NCI-H2029 treated with DMSO at 0.1 percent for 48 hours (cell line): ENCODE measurements at regions not wholly inside any gene's neighbourhood (a gene's known extent, or its start where the extent isn't known, plus 50 kb on each side); places are given as distances from the start of the nearest gene placed in this dataset.
"Not testable (repeated sequence)": the region's sequence is repeated elsewhere in the genome, so short reads cannot be mapped to it uniquely, and the experiment has no call there.

Source experiments
- DNase-seq: peaks from one replicate; lab custom pipeline; 2025; lab: John Stamatoyannopoulos, UW

- DNase-seq: no peak
Measured at GRCh38 chr14:88929656-88930436, 105.4 kb downstream of the TTC8 start.

- DNase-seq: no peak
Measured at GRCh38 chr14:88931321-88932110, 107.1 kb downstream of the TTC8 start.

GRCh38 chr14:88933191-88933590, 108.7 kb downstream of the TTC8 start:
- no peak for DNase-seq

- DNase-seq: no peak
Measured at GRCh38 chr14:88934351-88934806, 109.9 kb downstream of the TTC8 start.

- DNase-seq: no peak
Measured at GRCh38 chr14:88935083-88935482, 110.6 kb downstream of the TTC8 start.

- no peak for DNase-seq
Measured at GRCh38 chr14:88937706-88938105, 113.3 kb downstream of the TTC8 start.

GRCh38 chr14:88940671-88941070, 116.2 kb downstream of the TTC8 start:
- no peak for DNase-seq

GRCh38 chr14:88941414-88941813, 117.0 kb downstream of the TTC8 start:
- no peak for DNase-seq

GRCh38 chr14:88947646-88948598, 123.5 kb downstream of the TTC8 start:
- DNase-seq: no peak

GRCh38 chr14:88950069-88950468, 125.6 kb downstream of the TTC8 start:
- no peak for DNase-seq

- DNase-seq: no peak
Measured at GRCh38 chr14:88951370-88951769, 126.9 kb downstream of the TTC8 start.

- no peak for DNase-seq
Measured at GRCh38 chr14:88952901-88953300, 128.4 kb downstream of the TTC8 start.

- no peak for DNase-seq
Measured at GRCh38 chr14:88955455-88955854, 131.0 kb downstream of the TTC8 start.

- no peak for DNase-seq
Measured at GRCh38 chr14:88960496-88960895, 136.0 kb downstream of the TTC8 start.

- DNase-seq: no peak
Measured at GRCh38 chr14:88961214-88961613, 136.8 kb downstream of the TTC8 start.

- DNase-seq: no peak
Measured at GRCh38 chr14:88962356-88962755, 137.9 kb downstream of the TTC8 start.

- DNase-seq: no peak
Measured at GRCh38 chr14:88967299-88967698, 142.8 kb downstream of the TTC8 start.

- DNase-seq: no peak
Measured at GRCh38 chr14:88975043-88975830, 150.8 kb downstream of the TTC8 start.

GRCh38 chr14:88975926-88976325, 151.5 kb downstream of the TTC8 start:
- no peak for DNase-seq

- not testable (repeated sequence) for DNase-seq
Measured at GRCh38 chr14:88980907-88981306, 156.5 kb downstream of the TTC8 start.

- DNase-seq: no peak
Measured at GRCh38 chr14:88981948-88982347, 157.5 kb downstream of the TTC8 start.
